Endodermal cell (in vitro differentiated cells): ENCODE measurements at regions not wholly inside any gene's neighbourhood (a gene's known extent, or its start where the extent isn't known, plus 50 kb on each side); places are given as distances from the start of the nearest gene placed in this dataset.

Experiments
- DNase-seq: peaks from one replicate; pipeline ENCODE4 v3.0.0-alpha.2; 2017
- H3K27ac ChIP-seq: 2 replicates; pipeline ENCODE4 v1.5.1; 2013; ENCODE audit warnings: mild to moderate bottlenecking, low read depth, low read length, moderate library complexity
- H3K27me3 ChIP-seq: 2 replicates; pipeline ENCODE4 v1.6.1; 2013; ENCODE audit warnings: mild to moderate bottlenecking, low read length, moderate library complexity; ENCODE audit not compliant: insufficient read depth, control insufficient read depth, poor library complexity, severe bottlenecking
- H3K36me3 ChIP-seq: 2 replicates; pipeline ENCODE4 v1.7.0; 2013; ENCODE audit warnings: mild to moderate bottlenecking, low read length, moderate library complexity; ENCODE audit not compliant: control insufficient read depth, insufficient read depth
- H3K4me1 ChIP-seq: one replicate; pipeline ENCODE4 v1.7.0; 2013; ENCODE audit warnings: low read length; ENCODE audit not compliant: control insufficient read depth, insufficient read depth
- H3K4me3 ChIP-seq: 2 replicates; pipeline ENCODE4 v1.5.1; 2013; ENCODE audit warnings: mild to moderate bottlenecking, low read length, moderate library complexity
- H3K9ac ChIP-seq: 2 replicates; pipeline ENCODE4 v1.6.1; 2013; ENCODE audit warnings: mild to moderate bottlenecking, low read length, moderate library complexity; ENCODE audit not compliant: poor library complexity, severe bottlenecking; ENCODE audit errors: extremely low read depth
- H3K9me3 ChIP-seq: 2 replicates; pipeline ENCODE4 v1.6.1; 2013; ENCODE audit warnings: mild to moderate bottlenecking, low read length, moderate library complexity; ENCODE audit not compliant: control insufficient read depth
- H3K27ac Mint-ChIP-seq: 2 replicates; pipeline ENCODE4 v1.8.0; 2020; ENCODE audit warnings: mixed read lengths
- H3K27me3 Mint-ChIP-seq: 2 replicates; pipeline ENCODE4 v1.8.0; 2021; ENCODE audit warnings: mild to moderate bottlenecking, mixed read lengths; ENCODE audit not compliant: insufficient read depth
- H3K36me3 Mint-ChIP-seq: 2 replicates; pipeline ENCODE4 v1.8.0; 2020; ENCODE audit warnings: low read depth, mixed read lengths
- H3K4me1 Mint-ChIP-seq: 2 replicates; pipeline ENCODE4 v1.8.0; 2020; ENCODE audit warnings: mixed read lengths
- H3K4me3 Mint-ChIP-seq: 2 replicates; pipeline ENCODE4 v1.8.0; 2020; ENCODE audit warnings: mild to moderate bottlenecking, moderate library complexity, mixed read lengths
- H3K9me3 Mint-ChIP-seq: 2 replicates; pipeline ENCODE4 v1.8.0; 2020; ENCODE audit warnings: mild to moderate bottlenecking, mixed read lengths
- CTCF ChIP-seq: fragments of 200-600 bp; sonication (generic); conservative IDR thresholded peaks from 2 replicates; pipeline ENCODE4 v1.5.0; 2021; ENCODE audit warnings: antibody characterized with exemption, mild to moderate bottlenecking
- WGBS, 2 experiments: methylation state at CpG; one replicate each; pipeline versions ENCODE4 v1.1.5 to v1.1.7; 2013; ENCODE audit warnings: missing lambda C conversion rate in 2 of 2, mixed read lengths in 1 of 2; ENCODE audit not compliant: insufficient coverage in 1 of 2, insufficient read length in 1 of 2; 5-methylcytosine and 5-hydroxymethylcytosine counted together

DNA sequence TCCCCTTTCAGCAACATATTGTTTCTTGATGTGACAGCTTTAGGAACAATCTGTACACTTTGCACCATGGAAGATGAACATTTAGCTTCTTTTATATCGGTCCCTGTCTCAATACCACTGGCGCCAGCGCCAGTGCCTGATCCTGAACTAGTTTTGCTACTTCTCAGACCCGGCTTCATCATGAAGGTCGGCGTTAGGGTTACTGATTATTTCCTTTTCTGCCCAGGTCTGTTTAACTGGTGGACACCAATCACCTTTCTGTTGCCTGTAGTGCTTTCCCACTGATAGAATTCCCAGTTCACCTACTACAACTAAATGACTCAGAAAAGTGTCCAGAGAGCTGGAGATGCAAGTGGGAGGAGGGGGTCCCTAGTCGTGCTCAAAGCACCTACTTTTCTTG, 99.5 kb downstream of the MYCN start:
- no peak for TF ChIP-seq CTCF
- Histone ChIP-seq H3K9me3 (no peaks in the 10 kb centered on the region), H3K27ac (no peak overlapping the region), H3K4me1 (peaks cover 4% of the 10 kb centered on the region), H3K4me3 (no peak overlapping the region), H3K36me3 (no peaks in the 10 kb centered on the region), H3K9ac (no peak overlapping the region), H3K27me3 (no peaks in the 10 kb centered on the region)
- Mint-ChIP-seq H3K36me3 (no peaks in the 10 kb centered on the region), H3K4me3 (no peak overlapping the region), H3K27me3 (peaks cover 3% of the 10 kb centered on the region), H3K4me1 (peaks cover 20% of the 10 kb centered on the region), H3K9me3 (no peaks in the 10 kb centered on the region), H3K27ac (no peak overlapping the region)
- no peak for DNase-seq
- 95 to 96% methylated on average over 4 to 7 of the region's 7 CpGs for whole genome bisulfite sequencing, 2 experiments

DNA sequence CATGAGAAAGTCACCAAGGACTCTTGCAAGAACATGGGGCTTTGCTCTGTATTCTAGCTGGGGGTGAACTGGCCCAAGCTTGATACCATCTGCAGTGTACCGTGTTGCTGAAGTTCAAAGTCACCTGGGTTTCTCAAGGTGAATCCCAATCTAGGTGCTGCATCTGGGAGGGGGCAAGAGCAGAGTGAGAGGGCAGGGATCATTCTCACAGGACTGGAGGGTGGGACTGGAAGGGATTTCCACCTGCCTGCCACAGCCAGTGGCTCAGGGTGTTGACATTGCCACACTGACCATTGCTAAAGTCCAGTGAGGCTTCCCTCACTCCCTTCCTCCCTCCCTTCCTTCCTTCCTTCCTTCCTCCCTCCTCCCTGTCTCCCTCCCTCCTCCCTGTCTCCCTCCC, 98.7 kb downstream of the MYCN start:
- H3K36me3 ChIP-seq = no peaks in the 10 kb centered on the region
- H3K27ac ChIP-seq = no peak overlapping the region
- H3K4me3 Mint-ChIP-seq = no peak overlapping the region
- DNase-seq = peak; percentile 35
- no peak overlapping the region for H3K27ac Mint-ChIP-seq
- TF ChIP-seq CTCF = no peak
- no peak overlapping the region for H3K9ac ChIP-seq
- H3K27me3 ChIP-seq = no peaks in the 10 kb centered on the region
- WGBS, 2 experiments = 76 to 83% methylated on average over 1 of the region's 1 CpG
- no peaks in the 10 kb centered on the region for H3K36me3 Mint-ChIP-seq
- H3K4me1 ChIP-seq = peaks cover 4% of the 10 kb centered on the region
- no peak overlapping the region for H3K4me3 ChIP-seq
- peaks cover 25% of the 10 kb centered on the region for H3K4me1 Mint-ChIP-seq
- H3K9me3 Mint-ChIP-seq = no peaks in the 10 kb centered on the region
- no peaks in the 10 kb centered on the region for H3K9me3 ChIP-seq
- peaks cover 3% of the 10 kb centered on the region for H3K27me3 Mint-ChIP-seq

- Histone ChIP-seq H3K9ac (no peak overlapping the region), H3K4me3 (no peak overlapping the region), H3K4me1 (peaks cover 4% of the 10 kb centered on the region), H3K27me3 (no peaks in the 10 kb centered on the region), H3K9me3 (no peaks in the 10 kb centered on the region), H3K36me3 (no peaks in the 10 kb centered on the region), H3K27ac (no peak overlapping the region)
- H3K9me3 Mint-ChIP-seq = no peaks in the 10 kb centered on the region
- peaks cover 27% of the 10 kb centered on the region for H3K4me1 Mint-ChIP-seq
- peaks cover 3% of the 10 kb centered on the region for H3K27me3 Mint-ChIP-seq
- no peaks in the 10 kb centered on the region for H3K36me3 Mint-ChIP-seq
- no peak for TF ChIP-seq CTCF
- no peak overlapping the region for H3K4me3 Mint-ChIP-seq
- DNase-seq = peak; percentile 43
- H3K27ac Mint-ChIP-seq = no peak overlapping the region
- 83 to 89% methylated on average over 3 to 11 of the region's 11 CpGs for WGBS, 2 experiments
Measured at GRCh38 chr2:16038621-16039020, 98.3 kb downstream of the MYCN start.
